ENCODE measurements at regions not wholly inside any gene's neighbourhood (a gene's known extent, or its start where the extent isn't known, plus 50 kb on each side); places are given as distances from the start of the nearest gene placed in this dataset.
"Not testable (repeated sequence)": the region's sequence is repeated elsewhere in the genome, so short reads cannot be mapped to it uniquely, and the experiment has no call there.

- DNase-seq (ENCODE audit: low spot score): no peak
Observed at GRCh38 chr18:66280470-66280869, 323.4 kb downstream of the CDH19 start.

GRCh38 chr18:66271962-66272361 lies 331.9 kb downstream of the CDH19 start:
- no peak for DNase-seq (ENCODE audit: low spot score)

GRCh38 chr18:66264130-66264529 lies 339.8 kb downstream of the CDH19 start:
- DNase-seq (ENCODE audit: low spot score): no peak

GRCh38 chr18:66254121-66254520 lies 349.8 kb downstream of the CDH19 start:
- DNase-seq (ENCODE audit: low spot score): no peak

- DNase-seq (ENCODE audit: low spot score): no peak
Observed at GRCh38 chr18:66252703-66253102, 351.2 kb downstream of the CDH19 start.

- no peak for DNase-seq (ENCODE audit: low spot score)
Observed at GRCh38 chr18:66235206-66235605, 368.7 kb downstream of the CDH19 start.

GRCh38 chr18:66226782-66227181 lies 377.1 kb downstream of the CDH19 start:
- no peak for DNase-seq (ENCODE audit: low spot score)

GRCh38 chr18:66223317-66223716 lies 380.6 kb downstream of the CDH19 start:
- not testable (repeated sequence) for DNase-seq (ENCODE audit: low spot score)

- no peak for DNase-seq (ENCODE audit: low spot score)
Observed at GRCh38 chr18:66222174-66222573, 381.7 kb downstream of the CDH19 start.

GRCh38 chr18:66219817-66220216 lies 384.1 kb downstream of the CDH19 start:
- no peak for DNase-seq (ENCODE audit: low spot score)

- DNase-seq (ENCODE audit: low spot score): no peak
Observed at GRCh38 chr18:66211749-66212148, 392.1 kb downstream of the CDH19 start.

GRCh38 chr18:66210875-66211274 lies 393.0 kb downstream of the CDH19 start:
- no peak for DNase-seq (ENCODE audit: low spot score)

GRCh38 chr18:66209656-66210055 lies 394.2 kb downstream of the CDH19 start:
- DNase-seq (ENCODE audit: low spot score): no peak

- no peak for DNase-seq (ENCODE audit: low spot score)
Observed at GRCh38 chr18:66196805-66197204, 407.1 kb downstream of the CDH19 start.

GRCh38 chr18:66193938-66194337 lies 410.0 kb downstream of the CDH19 start:
- no peak for DNase-seq (ENCODE audit: low spot score)

GRCh38 chr18:66193394-66193793 lies 410.5 kb downstream of the CDH19 start:
- no peak for DNase-seq (ENCODE audit: low spot score)

- DNase-seq (ENCODE audit: low spot score): no peak
Observed at GRCh38 chr18:66168685-66169235, 417.9 kb downstream of the CDH7 start.

GRCh38 chr18:66167829-66168684 lies 417.2 kb downstream of the CDH7 start:
- DNase-seq (ENCODE audit: low spot score): no peak

- DNase-seq (ENCODE audit: low spot score): no peak
Observed at GRCh38 chr18:66160007-66160406, 409.2 kb downstream of the CDH7 start.

GRCh38 chr18:66159451-66159850 lies 408.6 kb downstream of the CDH7 start:
- no peak for DNase-seq (ENCODE audit: low spot score)

- no peak for DNase-seq (ENCODE audit: low spot score)
Observed at GRCh38 chr18:66156946-66157687, 406.3 kb downstream of the CDH7 start.

GRCh38 chr18:66150650-66151049 lies 399.8 kb downstream of the CDH7 start:
- no peak for DNase-seq (ENCODE audit: low spot score)

- no peak for DNase-seq (ENCODE audit: low spot score)
Observed at GRCh38 chr18:66143029-66143428, 392.2 kb downstream of the CDH7 start.

Measured in kidney tubule cell (primary cell).